ENCODE measurements at regions not wholly inside any gene's neighbourhood (a gene's known extent, or its start where the extent isn't known, plus 50 kb on each side); places are given as distances from the start of the nearest gene placed in this dataset.

GRCh38 chr19:30170495-30171137 is 201.6 kb upstream of the ZNF536 start:
- no peak for TF ChIP-seq CTCF (conservative IDR thresholded peaks at IDR 0.05; ENCODE audit: low read depth, low read length)
- no peak for DNase-seq (ENCODE audit: low read depth)
- H3K4me3 ChIP-seq (ENCODE audit: low read length) = no peak overlapping the region

- DNase-seq (ENCODE audit: low read depth) = no peak
- H3K4me3 ChIP-seq (ENCODE audit: low read length) = no peak overlapping the region
- no peak for TF ChIP-seq CTCF (conservative IDR thresholded peaks at IDR 0.05; ENCODE audit: low read depth, low read length)
These were observed 201.0 kb upstream of the ZNF536 start for GRCh38 chr19:30171138-30171635.

GRCh38 chr19:30171795-30172612 is 200.2 kb upstream of the ZNF536 start:
- DNase-seq (ENCODE audit: low read depth) = no peak
- TF ChIP-seq CTCF (conservative IDR thresholded peaks at IDR 0.05; ENCODE audit: low read depth, low read length) = no peak
- no peak overlapping the region for H3K4me3 ChIP-seq (ENCODE audit: low read length)

GRCh38 chr19:30172613-30173242 is 199.5 kb upstream of the ZNF536 start:
- no peak for DNase-seq (ENCODE audit: low read depth)
- no peak overlapping the region for H3K4me3 ChIP-seq (ENCODE audit: low read length)
- TF ChIP-seq CTCF (conservative IDR thresholded peaks at IDR 0.05; ENCODE audit: low read depth, low read length) = no peak

- DNase-seq (ENCODE audit: low read depth) = no peak
- no peak for TF ChIP-seq CTCF (conservative IDR thresholded peaks at IDR 0.05; ENCODE audit: low read depth, low read length)
- H3K4me3 ChIP-seq (ENCODE audit: low read length) = no peak overlapping the region
These were observed 198.4 kb upstream of the ZNF536 start for GRCh38 chr19:30173593-30174356.

GRCh38 chr19:30174357-30174645 is 197.9 kb upstream of the ZNF536 start:
- TF ChIP-seq CTCF (conservative IDR thresholded peaks at IDR 0.05; ENCODE audit: low read depth, low read length) = no peak
- no peak for DNase-seq (ENCODE audit: low read depth)
- H3K4me3 ChIP-seq (ENCODE audit: low read length) = no peak overlapping the region

Measured in retinal pigment epithelial cell (primary cell).